ENCODE measurements at regions not wholly inside any gene's neighbourhood (a gene's known extent, or its start where the extent isn't known, plus 50 kb on each side); places are given as distances from the start of the nearest gene placed in this dataset.

DNA sequence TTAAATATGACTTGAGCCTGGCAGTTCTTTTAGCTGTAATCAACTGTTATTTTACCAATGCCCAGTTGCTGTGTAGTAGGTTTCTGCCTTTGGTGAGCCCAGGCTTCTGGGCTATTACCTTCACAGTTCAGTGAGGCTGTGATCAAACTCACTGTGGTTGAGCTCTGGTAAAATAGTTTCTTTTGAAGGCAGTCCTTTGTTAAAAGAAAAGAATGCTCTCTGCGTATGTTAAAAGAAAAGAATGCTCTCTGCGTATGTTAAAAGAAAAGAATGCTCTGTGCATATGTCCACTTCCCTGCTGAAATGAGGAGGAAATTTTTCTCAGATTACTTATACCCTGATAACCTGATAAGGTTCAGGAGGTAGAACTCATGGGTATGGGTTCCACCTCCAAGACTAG, 244.3 kb downstream of the RNF144A start (continued):
- no peak for TF ChIP-seq TAF1 (conservative IDR thresholded peaks at IDR 0.05)
- no peak for TF ChIP-seq YY1 (IDR thresholded peaks at IDR 0.05)
- TF ChIP-seq JUND (IDR thresholded peaks at IDR 0.05) = no peak
- TF ChIP-seq, protein P1, sequence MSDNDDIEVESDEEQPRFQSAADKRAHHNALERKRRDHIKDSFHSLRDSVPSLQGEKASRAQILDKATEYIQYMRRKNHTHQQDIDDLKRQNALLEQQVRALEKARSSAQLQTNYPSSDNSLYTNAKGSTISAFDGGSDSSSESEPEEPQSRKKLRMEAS (IDR thresholded peaks at IDR 0.05) = no peak
- no peak for TF ChIP-seq SP1 (IDR thresholded peaks at IDR 0.05)

DNA sequence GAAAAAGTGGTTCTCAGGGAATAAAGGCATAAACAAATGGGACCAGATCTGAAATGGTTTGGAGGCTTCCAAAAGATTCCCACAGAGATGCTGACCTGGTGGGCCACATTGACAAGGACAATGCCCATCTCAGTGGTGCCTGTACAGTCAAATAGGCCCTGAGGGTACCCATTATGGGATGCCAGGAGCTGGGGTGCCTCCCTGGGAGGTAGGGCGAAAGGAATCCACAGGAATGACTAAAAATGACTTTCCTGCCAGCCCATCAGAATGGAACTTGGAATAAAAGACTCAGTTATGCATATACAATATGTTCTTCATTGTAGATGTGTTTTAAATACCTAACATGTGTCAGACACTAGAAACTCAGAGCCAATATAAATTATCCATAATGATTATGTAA, 248.5 kb downstream of the RNF144A start:
- Histone ChIP-seq H3K4me3 (ENCODE audit: low read depth in 1 of 3, low read length in 3 of 3) (no peak overlapping the region), H3K4me1 (ENCODE audit: control insufficient read depth in 4 of 4, insufficient read depth in 4 of 4, low read length in 3 of 4) (no peaks in the 10 kb centered on the region), H3K9me3 (ENCODE audit: control insufficient read depth in 4 of 4, low read length in 3 of 4) (peaks cover 0 to 2% (median 0%) of the 10 kb centered on the region in 4 donors), H3K27ac (ENCODE audit: low read depth in 1 of 2, low read length in 2 of 2) (no peak overlapping the region), H3K9ac (ENCODE audit: low read depth in 1 of 2, low read length in 2 of 2) (no peak overlapping the region), H3K27me3 (ENCODE audit: control insufficient read depth in 4 of 4, insufficient read depth in 4 of 4, low read length in 3 of 4) (no peaks in the 10 kb centered on the region), H3K36me3 (ENCODE audit: control insufficient read depth in 4 of 4, insufficient read depth in 3 of 4, low read depth in 1 of 4, low read length in 3 of 4) (no peaks in the 10 kb centered on the region)
- DNase-seq (ENCODE audit: low spot score) = no peak
- TF ChIP-seq JUND (IDR thresholded peaks at IDR 0.05) (no peak), NR2F2 (IDR thresholded peaks at IDR 0.05) (no peak), SP1 (IDR thresholded peaks at IDR 0.05) (no peak), EGR1 (IDR thresholded peaks at IDR 0.05; ENCODE audit: low read depth in 2 of 2) (no peak), GABPA (IDR thresholded peaks at IDR 0.05 in 1 of 2, conservative IDR thresholded peaks at IDR 0.05 in 1 of 2) (no peak), TAF1 (conservative IDR thresholded peaks at IDR 0.05) (no peak), RXRA (IDR thresholded peaks at IDR 0.05) (no peak), HNF4G (IDR thresholded peaks at IDR 0.05) (no peak), FOXA2 (IDR thresholded peaks at IDR 0.05) (no peak), YY1 (IDR thresholded peaks at IDR 0.05) (no peak), FOXA1 (IDR thresholded peaks at IDR 0.05) (no peak), HNF4A (conservative IDR thresholded peaks at IDR 0.05) (no peak), RAD21 (IDR thresholded peaks at IDR 0.05) (no peak)
- TF ChIP-seq, protein P1 (IDR thresholded peaks at IDR 0.05) = no peak
- TF ChIP-seq, protein P2, sequence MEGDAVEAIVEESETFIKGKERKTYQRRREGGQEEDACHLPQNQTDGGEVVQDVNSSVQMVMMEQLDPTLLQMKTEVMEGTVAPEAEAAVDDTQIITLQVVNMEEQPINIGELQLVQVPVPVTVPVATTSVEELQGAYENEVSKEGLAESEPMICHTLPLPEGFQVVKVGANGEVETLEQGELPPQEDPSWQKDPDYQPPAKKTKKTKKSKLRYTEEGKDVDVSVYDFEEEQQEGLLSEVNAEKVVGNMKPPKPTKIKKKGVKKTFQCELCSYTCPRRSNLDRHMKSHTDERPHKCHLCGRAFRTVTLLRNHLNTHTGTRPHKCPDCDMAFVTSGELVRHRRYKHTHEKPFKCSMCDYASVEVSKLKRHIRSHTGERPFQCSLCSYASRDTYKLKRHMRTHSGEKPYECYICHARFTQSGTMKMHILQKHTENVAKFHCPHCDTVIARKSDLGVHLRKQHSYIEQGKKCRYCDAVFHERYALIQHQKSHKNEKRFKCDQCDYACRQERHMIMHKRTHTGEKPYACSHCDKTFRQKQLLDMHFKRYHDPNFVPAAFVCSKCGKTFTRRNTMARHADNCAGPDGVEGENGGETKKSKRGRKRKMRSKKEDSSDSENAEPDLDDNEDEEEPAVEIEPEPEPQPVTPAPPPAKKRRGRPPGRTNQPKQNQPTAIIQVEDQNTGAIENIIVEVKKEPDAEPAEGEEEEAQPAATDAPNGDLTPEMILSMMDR (IDR thresholded peaks at IDR 0.05; ENCODE audit: low read depth, low read length, missing input control) = no peak
- TF ChIP-seq, protein P3, sequence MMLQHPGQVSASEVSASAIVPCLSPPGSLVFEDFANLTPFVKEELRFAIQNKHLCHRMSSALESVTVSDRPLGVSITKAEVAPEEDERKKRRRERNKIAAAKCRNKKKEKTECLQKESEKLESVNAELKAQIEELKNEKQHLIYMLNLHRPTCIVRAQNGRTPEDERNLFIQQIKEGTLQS (IDR thresholded peaks at IDR 0.05) = no peak
- TF ChIP-seq, protein P4, sequence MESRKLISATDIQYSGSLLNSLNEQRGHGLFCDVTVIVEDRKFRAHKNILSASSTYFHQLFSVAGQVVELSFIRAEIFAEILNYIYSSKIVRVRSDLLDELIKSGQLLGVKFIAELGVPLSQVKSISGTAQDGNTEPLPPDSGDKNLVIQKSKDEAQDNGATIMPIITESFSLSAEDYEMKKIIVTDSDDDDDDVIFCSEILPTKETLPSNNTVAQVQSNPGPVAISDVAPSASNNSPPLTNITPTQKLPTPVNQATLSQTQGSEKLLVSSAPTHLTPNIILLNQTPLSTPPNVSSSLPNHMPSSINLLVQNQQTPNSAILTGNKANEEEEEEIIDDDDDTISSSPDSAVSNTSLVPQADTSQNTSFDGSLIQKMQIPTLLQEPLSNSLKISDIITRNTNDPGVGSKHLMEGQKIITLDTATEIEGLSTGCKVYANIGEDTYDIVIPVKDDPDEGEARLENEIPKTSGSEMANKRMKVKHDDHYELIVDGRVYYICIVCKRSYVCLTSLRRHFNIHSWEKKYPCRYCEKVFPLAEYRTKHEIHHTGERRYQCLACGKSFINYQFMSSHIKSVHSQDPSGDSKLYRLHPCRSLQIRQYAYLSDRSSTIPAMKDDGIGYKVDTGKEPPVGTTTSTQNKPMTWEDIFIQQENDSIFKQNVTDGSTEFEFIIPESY (IDR thresholded peaks at IDR 0.05) = no peak
- TF ChIP-seq, protein P5, sequence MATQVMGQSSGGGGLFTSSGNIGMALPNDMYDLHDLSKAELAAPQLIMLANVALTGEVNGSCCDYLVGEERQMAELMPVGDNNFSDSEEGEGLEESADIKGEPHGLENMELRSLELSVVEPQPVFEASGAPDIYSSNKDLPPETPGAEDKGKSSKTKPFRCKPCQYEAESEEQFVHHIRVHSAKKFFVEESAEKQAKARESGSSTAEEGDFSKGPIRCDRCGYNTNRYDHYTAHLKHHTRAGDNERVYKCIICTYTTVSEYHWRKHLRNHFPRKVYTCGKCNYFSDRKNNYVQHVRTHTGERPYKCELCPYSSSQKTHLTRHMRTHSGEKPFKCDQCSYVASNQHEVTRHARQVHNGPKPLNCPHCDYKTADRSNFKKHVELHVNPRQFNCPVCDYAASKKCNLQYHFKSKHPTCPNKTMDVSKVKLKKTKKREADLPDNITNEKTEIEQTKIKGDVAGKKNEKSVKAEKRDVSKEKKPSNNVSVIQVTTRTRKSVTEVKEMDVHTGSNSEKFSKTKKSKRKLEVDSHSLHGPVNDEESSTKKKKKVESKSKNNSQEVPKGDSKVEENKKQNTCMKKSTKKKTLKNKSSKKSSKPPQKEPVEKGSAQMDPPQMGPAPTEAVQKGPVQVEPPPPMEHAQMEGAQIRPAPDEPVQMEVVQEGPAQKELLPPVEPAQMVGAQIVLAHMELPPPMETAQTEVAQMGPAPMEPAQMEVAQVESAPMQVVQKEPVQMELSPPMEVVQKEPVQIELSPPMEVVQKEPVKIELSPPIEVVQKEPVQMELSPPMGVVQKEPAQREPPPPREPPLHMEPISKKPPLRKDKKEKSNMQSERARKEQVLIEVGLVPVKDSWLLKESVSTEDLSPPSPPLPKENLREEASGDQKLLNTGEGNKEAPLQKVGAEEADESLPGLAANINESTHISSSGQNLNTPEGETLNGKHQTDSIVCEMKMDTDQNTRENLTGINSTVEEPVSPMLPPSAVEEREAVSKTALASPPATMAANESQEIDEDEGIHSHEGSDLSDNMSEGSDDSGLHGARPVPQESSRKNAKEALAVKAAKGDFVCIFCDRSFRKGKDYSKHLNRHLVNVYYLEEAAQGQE (IDR thresholded peaks at IDR 0.05) = no peak
- WGBS = 85% methylated on average over 1 of the region's 1 CpG
